ENCODE measurements at regions not wholly inside any gene's neighbourhood (a gene's known extent, or its start where the extent isn't known, plus 50 kb on each side); places are given as distances from the start of the nearest gene placed in this dataset.

DNA sequence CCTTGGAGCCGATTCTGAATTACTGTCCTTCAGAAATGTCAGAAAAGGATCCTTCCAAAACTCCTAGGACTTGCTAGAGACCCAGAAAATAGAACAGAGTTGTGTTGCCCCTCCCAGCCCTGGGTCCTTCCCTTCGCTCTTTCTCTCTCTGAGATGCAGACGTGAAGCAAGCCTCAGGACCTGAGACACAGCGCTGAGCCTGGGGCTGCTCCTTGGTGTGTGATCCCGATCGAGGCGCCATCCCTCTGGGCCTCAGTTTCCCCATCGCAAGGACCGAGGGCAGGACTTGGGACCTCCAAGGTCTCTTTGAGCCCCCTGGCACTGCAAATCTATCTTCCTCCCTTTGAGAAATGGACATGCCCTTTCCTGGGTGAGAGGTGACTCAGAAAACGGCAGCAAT lies 533.5 kb downstream of the TBC1D22A start:
- TF ChIP-seq, protein P1, sequence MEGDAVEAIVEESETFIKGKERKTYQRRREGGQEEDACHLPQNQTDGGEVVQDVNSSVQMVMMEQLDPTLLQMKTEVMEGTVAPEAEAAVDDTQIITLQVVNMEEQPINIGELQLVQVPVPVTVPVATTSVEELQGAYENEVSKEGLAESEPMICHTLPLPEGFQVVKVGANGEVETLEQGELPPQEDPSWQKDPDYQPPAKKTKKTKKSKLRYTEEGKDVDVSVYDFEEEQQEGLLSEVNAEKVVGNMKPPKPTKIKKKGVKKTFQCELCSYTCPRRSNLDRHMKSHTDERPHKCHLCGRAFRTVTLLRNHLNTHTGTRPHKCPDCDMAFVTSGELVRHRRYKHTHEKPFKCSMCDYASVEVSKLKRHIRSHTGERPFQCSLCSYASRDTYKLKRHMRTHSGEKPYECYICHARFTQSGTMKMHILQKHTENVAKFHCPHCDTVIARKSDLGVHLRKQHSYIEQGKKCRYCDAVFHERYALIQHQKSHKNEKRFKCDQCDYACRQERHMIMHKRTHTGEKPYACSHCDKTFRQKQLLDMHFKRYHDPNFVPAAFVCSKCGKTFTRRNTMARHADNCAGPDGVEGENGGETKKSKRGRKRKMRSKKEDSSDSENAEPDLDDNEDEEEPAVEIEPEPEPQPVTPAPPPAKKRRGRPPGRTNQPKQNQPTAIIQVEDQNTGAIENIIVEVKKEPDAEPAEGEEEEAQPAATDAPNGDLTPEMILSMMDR (IDR thresholded peaks at IDR 0.05; ENCODE audit: control insufficient read depth, extremely low read depth, insufficient read depth) = no peak
- no peak for DNase-seq (ENCODE audit: low read depth)
- H3K4me3 ChIP-seq (ENCODE audit: low read depth, low read length) = no peak overlapping the region

DNA sequence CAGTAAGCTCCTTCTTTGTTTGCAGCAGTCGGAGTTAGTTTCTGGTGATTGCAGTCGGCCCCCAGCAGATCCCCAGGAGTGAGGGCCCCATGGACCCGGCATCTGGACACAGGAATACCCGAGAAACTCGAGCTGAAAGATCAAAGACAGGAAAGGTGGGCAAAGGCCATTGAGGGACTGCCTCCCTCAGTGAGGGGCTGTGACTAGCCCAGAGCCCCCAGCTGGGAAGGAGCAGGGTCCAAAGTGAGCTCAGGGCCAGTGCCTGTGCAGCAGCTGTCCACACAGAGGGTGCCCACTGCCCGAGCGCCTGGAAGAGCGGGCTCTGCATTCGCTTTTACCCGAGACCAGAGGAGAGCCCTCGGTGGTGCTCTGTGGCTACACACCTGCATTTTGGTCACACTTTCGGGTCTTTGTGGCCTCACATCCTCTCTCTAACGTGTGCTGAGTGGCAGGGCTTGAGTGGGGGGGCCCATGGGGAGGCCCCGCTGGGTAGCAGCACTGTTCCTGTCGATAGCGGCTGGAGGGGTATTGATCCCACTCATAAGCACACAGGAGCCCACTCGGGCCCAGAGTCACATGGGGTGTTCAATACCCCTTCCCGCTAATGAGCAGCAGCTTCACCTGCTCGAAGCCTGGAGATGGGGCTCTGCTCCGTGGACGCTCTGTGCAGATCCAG lies 532.9 kb downstream of the TBC1D22A start:
- TF ChIP-seq, protein P1 (IDR thresholded peaks at IDR 0.05; ENCODE audit: control insufficient read depth, extremely low read depth, insufficient read depth) = no peak
- H3K4me3 ChIP-seq (ENCODE audit: low read depth, low read length) = no peak overlapping the region
- DNase-seq (ENCODE audit: low read depth) = no peak

DNA sequence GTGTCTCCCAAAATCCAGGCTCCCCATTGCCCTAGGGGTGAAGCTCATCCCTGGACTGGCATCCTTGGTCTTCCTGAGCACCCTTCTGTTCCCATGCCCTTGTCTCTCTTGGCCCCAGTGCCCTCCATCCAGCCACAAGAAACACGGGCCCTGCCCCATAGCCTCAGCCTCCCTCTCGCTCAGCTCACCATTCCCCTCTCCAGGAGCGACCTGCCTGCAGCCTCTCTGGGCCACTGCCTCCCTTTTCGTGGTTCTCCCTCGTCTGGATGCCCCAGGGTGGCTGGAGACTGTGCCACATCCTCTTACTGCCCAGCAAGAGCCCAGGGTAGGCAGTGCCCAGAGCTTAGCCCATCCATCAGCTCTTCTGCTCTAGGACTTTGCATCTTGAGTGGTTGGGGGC lies 532.1 kb downstream of the TBC1D22A start:
- DNase-seq (ENCODE audit: low read depth) = no peak
- no peak overlapping the region for H3K4me3 ChIP-seq (ENCODE audit: low read depth, low read length)
- TF ChIP-seq, protein P1 (IDR thresholded peaks at IDR 0.05; ENCODE audit: control insufficient read depth, extremely low read depth, insufficient read depth) = no peak

DNA sequence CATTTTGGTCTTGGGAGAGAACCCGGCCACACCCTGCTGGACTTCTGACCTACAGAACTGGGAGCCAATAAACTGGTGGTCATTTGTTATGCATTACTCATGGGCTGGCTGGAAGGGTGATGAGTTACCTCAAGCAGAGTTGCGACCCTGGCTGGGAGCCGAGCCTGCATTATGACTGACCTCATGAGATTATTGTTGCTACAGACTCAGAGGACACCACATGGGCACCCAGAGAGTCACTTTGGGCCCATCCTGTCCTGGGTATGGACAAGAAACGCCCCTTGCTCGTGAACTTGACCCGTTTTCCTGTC lies 531.7 kb downstream of the TBC1D22A start:
- TF ChIP-seq, protein P1 (IDR thresholded peaks at IDR 0.05; ENCODE audit: control insufficient read depth, extremely low read depth, insufficient read depth) = no peak
- no peak overlapping the region for H3K4me3 ChIP-seq (ENCODE audit: low read depth, low read length)
- no peak for DNase-seq (ENCODE audit: low read depth)

DNA sequence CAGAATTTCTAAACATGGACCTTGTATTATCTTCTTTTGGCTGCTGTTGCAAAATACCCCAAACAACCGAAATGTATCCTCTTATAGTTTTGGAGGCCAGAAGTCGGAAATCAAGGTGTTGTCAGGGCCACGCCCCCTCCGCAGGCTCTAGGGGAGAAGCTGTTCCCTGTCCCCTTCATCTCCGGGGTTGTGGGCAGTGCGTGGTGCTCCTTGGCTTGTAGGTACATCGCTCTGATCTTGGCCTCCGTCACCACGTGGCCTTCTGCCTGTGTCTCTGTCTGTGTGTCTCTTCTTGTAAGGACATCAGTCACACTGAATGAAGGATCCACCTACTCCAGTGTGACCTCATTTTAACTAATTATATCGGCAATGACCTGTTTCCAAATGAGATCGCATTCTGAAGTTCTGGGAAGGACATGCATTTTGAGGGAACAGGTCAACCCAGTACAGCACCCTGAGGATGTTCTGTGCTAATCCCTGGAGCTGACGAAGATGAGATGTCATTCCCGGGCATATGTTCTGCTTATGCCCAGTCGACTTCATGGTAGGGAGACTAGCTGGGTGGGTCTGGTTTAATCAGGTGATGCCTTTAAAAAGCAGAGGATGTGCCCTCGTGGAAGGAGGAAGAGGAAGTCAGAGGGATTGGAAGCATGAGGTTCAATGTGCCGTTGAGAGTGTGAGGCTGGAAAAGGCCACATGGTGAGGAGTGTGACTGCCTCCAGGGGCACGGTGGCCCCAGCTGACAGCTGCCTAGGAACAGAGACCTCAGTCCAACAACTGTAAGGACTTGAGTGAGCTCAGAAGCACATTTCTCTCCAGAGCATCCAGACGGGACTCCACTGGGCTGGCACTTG lies 531.1 kb downstream of the TBC1D22A start:
- no peak for DNase-seq (ENCODE audit: low read depth)
- H3K4me3 ChIP-seq (ENCODE audit: low read depth, low read length) = no peak overlapping the region
- TF ChIP-seq, protein P1 (IDR thresholded peaks at IDR 0.05; ENCODE audit: control insufficient read depth, extremely low read depth, insufficient read depth) = no peak

DNA sequence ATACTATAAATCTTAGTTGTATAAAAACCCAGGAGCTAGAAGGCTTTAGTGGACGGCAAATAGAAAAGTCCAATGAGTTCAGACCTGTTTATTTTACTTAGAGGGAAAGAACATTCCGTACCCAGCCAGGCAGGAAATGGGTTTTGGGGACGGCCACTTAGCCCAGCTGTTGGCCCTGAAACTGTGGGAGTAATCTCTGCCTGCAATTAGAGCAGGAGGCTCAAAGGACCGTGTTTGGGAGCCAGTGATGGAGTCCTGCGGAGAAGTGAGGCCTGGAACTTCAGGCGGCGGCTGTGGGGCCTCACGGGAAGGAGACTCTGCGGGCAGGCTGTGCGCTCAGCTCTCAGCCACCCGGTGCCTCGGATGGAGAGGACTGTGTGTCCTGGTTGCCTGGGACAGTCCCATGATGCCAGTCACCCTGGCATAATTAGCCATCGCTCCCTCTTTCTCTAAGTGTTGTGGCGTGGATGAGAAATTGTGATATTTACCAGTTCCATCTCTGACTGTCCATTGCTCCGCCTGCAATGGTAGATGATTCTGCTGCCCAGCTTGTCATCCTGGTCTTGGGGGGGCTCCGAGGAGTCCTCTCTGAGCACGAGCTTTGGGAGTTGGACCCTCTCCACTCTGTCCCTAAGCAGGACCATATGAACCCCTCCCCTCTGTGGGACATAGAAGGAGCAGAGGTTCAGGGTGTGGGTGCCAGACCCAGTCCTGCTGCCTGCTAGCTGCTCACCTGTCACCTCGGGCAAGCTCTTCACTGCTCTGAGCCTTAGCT lies 530.3 kb downstream of the TBC1D22A start:
- H3K4me3 ChIP-seq (ENCODE audit: low read depth, low read length) = no peak overlapping the region
- TF ChIP-seq, protein P1 (IDR thresholded peaks at IDR 0.05; ENCODE audit: control insufficient read depth, extremely low read depth, insufficient read depth) = no peak
- peak; percentile 75 for DNase-seq (ENCODE audit: low read depth)
